ENCODE measurements at regions not wholly inside any gene's neighbourhood (a gene's known extent, or its start where the extent isn't known, plus 50 kb on each side); places are given as distances from the start of the nearest gene placed in this dataset.
A peak's percentile ranks its signal among the peaks of the same experiment; 100 is the strongest.

DNA sequence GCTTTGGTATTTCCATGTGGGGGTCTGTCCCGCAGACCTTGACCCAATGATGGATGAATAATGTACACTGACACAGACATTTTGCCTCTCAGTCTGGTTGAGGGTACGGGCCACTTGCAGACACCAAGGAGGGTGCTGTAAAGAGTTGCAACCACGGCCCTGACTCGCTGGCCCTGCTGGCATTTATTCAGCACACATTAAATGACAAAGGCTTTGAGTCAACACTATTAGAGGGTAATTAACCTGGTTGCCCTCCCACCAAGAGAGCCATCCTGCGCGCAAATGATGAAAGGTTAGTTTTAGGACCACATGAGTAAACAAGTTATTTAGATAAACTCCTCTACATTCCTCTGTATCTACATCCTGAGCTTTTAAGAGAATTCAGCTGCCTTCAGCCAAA is 308.9 kb upstream of the MMS22L start (continued):
- TF ChIP-seq, protein P1, sequence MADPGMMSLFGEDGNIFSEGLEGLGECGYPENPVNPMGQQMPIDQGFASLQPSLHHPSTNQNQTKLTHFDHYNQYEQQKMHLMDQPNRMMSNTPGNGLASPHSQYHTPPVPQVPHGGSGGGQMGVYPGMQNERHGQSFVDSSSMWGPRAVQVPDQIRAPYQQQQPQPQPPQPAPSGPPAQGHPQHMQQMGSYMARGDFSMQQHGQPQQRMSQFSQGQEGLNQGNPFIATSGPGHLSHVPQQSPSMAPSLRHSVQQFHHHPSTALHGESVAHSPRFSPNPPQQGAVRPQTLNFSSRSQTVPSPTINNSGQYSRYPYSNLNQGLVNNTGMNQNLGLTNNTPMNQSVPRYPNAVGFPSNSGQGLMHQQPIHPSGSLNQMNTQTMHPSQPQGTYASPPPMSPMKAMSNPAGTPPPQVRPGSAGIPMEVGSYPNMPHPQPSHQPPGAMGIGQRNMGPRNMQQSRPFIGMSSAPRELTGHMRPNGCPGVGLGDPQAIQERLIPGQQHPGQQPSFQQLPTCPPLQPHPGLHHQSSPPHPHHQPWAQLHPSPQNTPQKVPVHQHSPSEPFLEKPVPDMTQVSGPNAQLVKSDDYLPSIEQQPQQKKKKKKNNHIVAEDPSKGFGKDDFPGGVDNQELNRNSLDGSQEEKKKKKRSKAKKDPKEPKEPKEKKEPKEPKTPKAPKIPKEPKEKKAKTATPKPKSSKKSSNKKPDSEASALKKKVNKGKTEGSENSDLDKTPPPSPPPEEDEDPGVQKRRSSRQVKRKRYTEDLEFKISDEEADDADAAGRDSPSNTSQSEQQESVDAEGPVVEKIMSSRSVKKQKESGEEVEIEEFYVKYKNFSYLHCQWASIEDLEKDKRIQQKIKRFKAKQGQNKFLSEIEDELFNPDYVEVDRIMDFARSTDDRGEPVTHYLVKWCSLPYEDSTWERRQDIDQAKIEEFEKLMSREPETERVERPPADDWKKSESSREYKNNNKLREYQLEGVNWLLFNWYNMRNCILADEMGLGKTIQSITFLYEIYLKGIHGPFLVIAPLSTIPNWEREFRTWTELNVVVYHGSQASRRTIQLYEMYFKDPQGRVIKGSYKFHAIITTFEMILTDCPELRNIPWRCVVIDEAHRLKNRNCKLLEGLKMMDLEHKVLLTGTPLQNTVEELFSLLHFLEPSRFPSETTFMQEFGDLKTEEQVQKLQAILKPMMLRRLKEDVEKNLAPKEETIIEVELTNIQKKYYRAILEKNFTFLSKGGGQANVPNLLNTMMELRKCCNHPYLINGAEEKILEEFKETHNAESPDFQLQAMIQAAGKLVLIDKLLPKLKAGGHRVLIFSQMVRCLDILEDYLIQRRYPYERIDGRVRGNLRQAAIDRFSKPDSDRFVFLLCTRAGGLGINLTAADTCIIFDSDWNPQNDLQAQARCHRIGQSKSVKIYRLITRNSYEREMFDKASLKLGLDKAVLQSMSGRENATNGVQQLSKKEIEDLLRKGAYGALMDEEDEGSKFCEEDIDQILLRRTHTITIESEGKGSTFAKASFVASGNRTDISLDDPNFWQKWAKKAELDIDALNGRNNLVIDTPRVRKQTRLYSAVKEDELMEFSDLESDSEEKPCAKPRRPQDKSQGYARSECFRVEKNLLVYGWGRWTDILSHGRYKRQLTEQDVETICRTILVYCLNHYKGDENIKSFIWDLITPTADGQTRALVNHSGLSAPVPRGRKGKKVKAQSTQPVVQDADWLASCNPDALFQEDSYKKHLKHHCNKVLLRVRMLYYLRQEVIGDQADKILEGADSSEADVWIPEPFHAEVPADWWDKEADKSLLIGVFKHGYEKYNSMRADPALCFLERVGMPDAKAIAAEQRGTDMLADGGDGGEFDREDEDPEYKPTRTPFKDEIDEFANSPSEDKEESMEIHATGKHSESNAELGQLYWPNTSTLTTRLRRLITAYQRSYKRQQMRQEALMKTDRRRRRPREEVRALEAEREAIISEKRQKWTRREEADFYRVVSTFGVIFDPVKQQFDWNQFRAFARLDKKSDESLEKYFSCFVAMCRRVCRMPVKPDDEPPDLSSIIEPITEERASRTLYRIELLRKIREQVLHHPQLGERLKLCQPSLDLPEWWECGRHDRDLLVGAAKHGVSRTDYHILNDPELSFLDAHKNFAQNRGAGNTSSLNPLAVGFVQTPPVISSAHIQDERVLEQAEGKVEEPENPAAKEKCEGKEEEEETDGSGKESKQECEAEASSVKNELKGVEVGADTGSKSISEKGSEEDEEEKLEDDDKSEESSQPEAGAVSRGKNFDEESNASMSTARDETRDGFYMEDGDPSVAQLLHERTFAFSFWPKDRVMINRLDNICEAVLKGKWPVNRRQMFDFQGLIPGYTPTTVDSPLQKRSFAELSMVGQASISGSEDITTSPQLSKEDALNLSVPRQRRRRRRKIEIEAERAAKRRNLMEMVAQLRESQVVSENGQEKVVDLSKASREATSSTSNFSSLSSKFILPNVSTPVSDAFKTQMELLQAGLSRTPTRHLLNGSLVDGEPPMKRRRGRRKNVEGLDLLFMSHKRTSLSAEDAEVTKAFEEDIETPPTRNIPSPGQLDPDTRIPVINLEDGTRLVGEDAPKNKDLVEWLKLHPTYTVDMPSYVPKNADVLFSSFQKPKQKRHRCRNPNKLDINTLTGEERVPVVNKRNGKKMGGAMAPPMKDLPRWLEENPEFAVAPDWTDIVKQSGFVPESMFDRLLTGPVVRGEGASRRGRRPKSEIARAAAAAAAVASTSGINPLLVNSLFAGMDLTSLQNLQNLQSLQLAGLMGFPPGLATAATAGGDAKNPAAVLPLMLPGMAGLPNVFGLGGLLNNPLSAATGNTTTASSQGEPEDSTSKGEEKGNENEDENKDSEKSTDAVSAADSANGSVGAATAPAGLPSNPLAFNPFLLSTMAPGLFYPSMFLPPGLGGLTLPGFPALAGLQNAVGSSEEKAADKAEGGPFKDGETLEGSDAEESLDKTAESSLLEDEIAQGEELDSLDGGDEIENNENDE (IDR thresholded peaks at IDR 0.05; ENCODE audit: insufficient replicate concordance, low read length): peak; percentile 82
- no peak for TF ChIP-seq CTBP2 (IDR thresholded peaks at IDR 0.05; ENCODE audit: borderline replicate concordance, insufficient read depth, insufficient read length, low read length)
- peak; percentile 44; the same call in 1 of the 2 replicates for TF ChIP-seq POU5F1 (IDR thresholded peaks at IDR 0.05; ENCODE audit: low read depth, low read length)
- TF ChIP-seq NRF1 (IDR thresholded peaks at IDR 0.05; ENCODE audit: low read depth, low read length): no peak
- TF ChIP-seq EP300 (IDR thresholded peaks at IDR 0.05; ENCODE audit: borderline replicate concordance in 1 of 2, low read depth in 2 of 2, low read length in 2 of 2): peak in 1 of 2 experiments; percentile 89; a peak in 1 of 3 replicates
- no peak for TF ChIP-seq SIN3A (conservative IDR thresholded peaks at IDR 0.05 in 1 of 2, IDR thresholded peaks at IDR 0.05 in 1 of 2; ENCODE audit: low read depth in 1 of 2, low read length in 2 of 2)
- no peak for TF ChIP-seq PHF8 (conservative IDR thresholded peaks at IDR 0.05; ENCODE audit: low read depth, low read length)
- TF ChIP-seq, protein P2, sequence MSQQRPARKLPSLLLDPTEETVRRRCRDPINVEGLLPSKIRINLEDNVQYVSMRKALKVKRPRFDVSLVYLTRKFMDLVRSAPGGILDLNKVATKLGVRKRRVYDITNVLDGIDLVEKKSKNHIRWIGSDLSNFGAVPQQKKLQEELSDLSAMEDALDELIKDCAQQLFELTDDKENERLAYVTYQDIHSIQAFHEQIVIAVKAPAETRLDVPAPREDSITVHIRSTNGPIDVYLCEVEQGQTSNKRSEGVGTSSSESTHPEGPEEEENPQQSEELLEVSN (IDR thresholded peaks at IDR 0.05): no peak
- 0 out of 2 replicates have a peak, but pooled peaks have one; percentile 56 for TF ChIP-seq TEAD4 (IDR thresholded peaks at IDR 0.05; ENCODE audit: low read depth, low read length)
- no peak for TF ChIP-seq RXRA (IDR thresholded peaks at IDR 0.05; ENCODE audit: insufficient read depth, low read depth, low read length)
